ENCODE measurements at regions not wholly inside any gene's neighbourhood (a gene's known extent, or its start where the extent isn't known, plus 50 kb on each side); places are given as distances from the start of the nearest gene placed in this dataset.

GRCh38 chr2:136291871-136292270 is 173.9 kb upstream of the CXCR4 start:
- Mint-ChIP-seq H3K4me1 (ENCODE audit: unreplicated experiment) (no peaks in the 10 kb centered on the region), H3K9me3 (ENCODE audit: unreplicated experiment) (no peaks in the 10 kb centered on the region), H3K4me3 (ENCODE audit: unreplicated experiment) (no peak overlapping the region), H3K36me3 (ENCODE audit: low read depth, unreplicated experiment) (no peaks in the 10 kb centered on the region), H3K27me3 (ENCODE audit: unreplicated experiment) (peaks cover 1% of the 10 kb centered on the region), H3K27ac (ENCODE audit: unreplicated experiment) (no peak overlapping the region)
- TF ChIP-seq, protein P1, sequence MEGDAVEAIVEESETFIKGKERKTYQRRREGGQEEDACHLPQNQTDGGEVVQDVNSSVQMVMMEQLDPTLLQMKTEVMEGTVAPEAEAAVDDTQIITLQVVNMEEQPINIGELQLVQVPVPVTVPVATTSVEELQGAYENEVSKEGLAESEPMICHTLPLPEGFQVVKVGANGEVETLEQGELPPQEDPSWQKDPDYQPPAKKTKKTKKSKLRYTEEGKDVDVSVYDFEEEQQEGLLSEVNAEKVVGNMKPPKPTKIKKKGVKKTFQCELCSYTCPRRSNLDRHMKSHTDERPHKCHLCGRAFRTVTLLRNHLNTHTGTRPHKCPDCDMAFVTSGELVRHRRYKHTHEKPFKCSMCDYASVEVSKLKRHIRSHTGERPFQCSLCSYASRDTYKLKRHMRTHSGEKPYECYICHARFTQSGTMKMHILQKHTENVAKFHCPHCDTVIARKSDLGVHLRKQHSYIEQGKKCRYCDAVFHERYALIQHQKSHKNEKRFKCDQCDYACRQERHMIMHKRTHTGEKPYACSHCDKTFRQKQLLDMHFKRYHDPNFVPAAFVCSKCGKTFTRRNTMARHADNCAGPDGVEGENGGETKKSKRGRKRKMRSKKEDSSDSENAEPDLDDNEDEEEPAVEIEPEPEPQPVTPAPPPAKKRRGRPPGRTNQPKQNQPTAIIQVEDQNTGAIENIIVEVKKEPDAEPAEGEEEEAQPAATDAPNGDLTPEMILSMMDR (IDR thresholded peaks at IDR 0.05; ENCODE audit: unreplicated experiment), result no peak
- DNase-seq (ENCODE audit: low spot score), result no peak

DNA sequence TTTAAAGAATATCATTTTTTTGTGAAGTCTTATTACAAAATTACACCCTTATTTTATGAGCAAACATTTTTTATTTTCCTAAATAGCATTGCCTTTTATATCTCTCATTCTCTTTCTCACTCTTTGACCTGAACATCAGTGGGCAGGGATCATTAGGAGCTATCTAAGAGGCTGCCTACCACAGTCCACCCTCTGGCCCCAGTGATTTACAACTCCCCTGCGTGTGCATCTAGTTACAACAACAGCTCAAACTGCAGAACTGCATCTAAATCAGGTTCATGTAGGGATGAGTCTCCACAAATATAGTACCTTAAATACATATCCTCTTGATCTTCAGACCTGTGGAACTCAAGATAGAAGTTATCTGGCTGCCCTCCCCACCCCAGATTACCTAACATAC is 172.4 kb upstream of the CXCR4 start:
- H3K4me1 Mint-ChIP-seq (ENCODE audit: unreplicated experiment), result peaks cover 10% of the 10 kb centered on the region
- DNase-seq (ENCODE audit: low spot score), result no peak
- peaks cover 1% of the 10 kb centered on the region for H3K27me3 Mint-ChIP-seq (ENCODE audit: unreplicated experiment)
- TF ChIP-seq, protein P1 (IDR thresholded peaks at IDR 0.05; ENCODE audit: unreplicated experiment), result no peak
- no peaks in the 10 kb centered on the region for H3K9me3 Mint-ChIP-seq (ENCODE audit: unreplicated experiment)
- H3K27ac Mint-ChIP-seq (ENCODE audit: unreplicated experiment), result no peak overlapping the region
- H3K4me3 Mint-ChIP-seq (ENCODE audit: unreplicated experiment), result no peak overlapping the region
- H3K36me3 Mint-ChIP-seq (ENCODE audit: low read depth, unreplicated experiment), result no peaks in the 10 kb centered on the region

GRCh38 chr2:136288249-136288648 is 170.3 kb upstream of the CXCR4 start:
- peaks cover 12% of the 10 kb centered on the region for H3K4me1 Mint-ChIP-seq (ENCODE audit: unreplicated experiment)
- no peak overlapping the region for H3K27ac Mint-ChIP-seq (ENCODE audit: unreplicated experiment)
- H3K36me3 Mint-ChIP-seq (ENCODE audit: low read depth, unreplicated experiment), result no peaks in the 10 kb centered on the region
- TF ChIP-seq, protein P1 (IDR thresholded peaks at IDR 0.05; ENCODE audit: unreplicated experiment), result no peak
- H3K4me3 Mint-ChIP-seq (ENCODE audit: unreplicated experiment), result no peak overlapping the region
- H3K9me3 Mint-ChIP-seq (ENCODE audit: unreplicated experiment), result no peaks in the 10 kb centered on the region
- DNase-seq (ENCODE audit: low spot score), result no peak
- H3K27me3 Mint-ChIP-seq (ENCODE audit: unreplicated experiment), result no peaks in the 10 kb centered on the region

GRCh38 chr2:136286423-136286822 is 168.5 kb upstream of the CXCR4 start:
- no peak overlapping the region for H3K4me3 Mint-ChIP-seq (ENCODE audit: unreplicated experiment)
- TF ChIP-seq, protein P1 (IDR thresholded peaks at IDR 0.05; ENCODE audit: unreplicated experiment), result no peak
- no peaks in the 10 kb centered on the region for H3K9me3 Mint-ChIP-seq (ENCODE audit: unreplicated experiment)
- no peaks in the 10 kb centered on the region for H3K36me3 Mint-ChIP-seq (ENCODE audit: low read depth, unreplicated experiment)
- H3K4me1 Mint-ChIP-seq (ENCODE audit: unreplicated experiment), result peaks cover 14% of the 10 kb centered on the region
- no peak for DNase-seq (ENCODE audit: low spot score)
- no peaks in the 10 kb centered on the region for H3K27me3 Mint-ChIP-seq (ENCODE audit: unreplicated experiment)
- H3K27ac Mint-ChIP-seq (ENCODE audit: unreplicated experiment), result no peak overlapping the region

DNA sequence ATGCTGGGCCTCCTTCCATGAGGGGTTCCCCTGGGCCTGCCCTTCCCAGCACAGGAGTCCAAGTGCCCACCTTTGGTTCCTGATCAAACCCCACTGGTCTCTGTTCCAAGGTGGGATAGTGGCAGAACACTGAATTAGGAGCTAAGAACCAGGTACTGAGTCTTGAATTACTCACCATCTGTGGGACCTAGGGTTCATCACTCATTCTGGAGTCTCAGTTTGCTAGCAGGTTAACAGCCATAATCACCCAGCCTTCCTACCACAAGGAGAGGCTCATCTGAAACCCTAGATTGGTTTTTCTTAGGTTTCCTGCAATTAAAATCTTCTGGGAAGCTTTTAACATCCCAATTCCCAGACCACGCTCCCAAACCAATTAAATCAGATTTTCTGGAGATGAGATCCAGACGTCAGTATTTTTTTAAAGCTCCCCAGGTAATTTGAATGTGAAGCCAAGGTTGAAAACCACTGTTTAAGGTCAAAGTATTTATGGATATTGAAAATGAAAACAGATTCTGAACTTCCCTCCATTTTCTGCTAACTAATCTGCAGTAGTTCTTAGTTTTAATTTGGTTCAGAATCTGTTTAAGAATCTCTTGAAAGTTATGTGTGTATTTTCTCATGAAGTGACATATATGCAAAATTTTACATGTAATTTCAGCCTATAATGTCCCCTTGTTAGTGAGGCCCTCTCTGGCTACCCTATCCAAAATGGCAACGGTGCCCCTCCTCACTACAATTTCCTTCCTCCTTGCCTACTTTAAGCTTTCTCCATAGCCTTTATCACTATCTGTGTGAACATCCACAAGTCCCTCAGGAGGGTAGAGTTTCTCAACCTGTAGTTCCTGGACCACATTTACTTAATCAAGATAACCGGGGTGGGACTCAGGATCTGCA is 166.5 kb upstream of the CXCR4 start:
- DNase-seq (ENCODE audit: low spot score), result no peak
- H3K4me1 Mint-ChIP-seq (ENCODE audit: unreplicated experiment), result peaks cover 14% of the 10 kb centered on the region
- H3K36me3 Mint-ChIP-seq (ENCODE audit: low read depth, unreplicated experiment), result no peaks in the 10 kb centered on the region
- no peak overlapping the region for H3K4me3 Mint-ChIP-seq (ENCODE audit: unreplicated experiment)
- TF ChIP-seq, protein P1 (IDR thresholded peaks at IDR 0.05; ENCODE audit: unreplicated experiment), result no peak
- H3K9me3 Mint-ChIP-seq (ENCODE audit: unreplicated experiment), result no peaks in the 10 kb centered on the region
- peaks cover 1% of the 10 kb centered on the region for H3K27me3 Mint-ChIP-seq (ENCODE audit: unreplicated experiment)
- no peak overlapping the region for H3K27ac Mint-ChIP-seq (ENCODE audit: unreplicated experiment)

All from endothelial cell (in vitro differentiated cells).